ENCODE measurements at regions not wholly inside any gene's neighbourhood (a gene's known extent, or its start where the extent isn't known, plus 50 kb on each side); places are given as distances from the start of the nearest gene placed in this dataset.
"Not testable (repeated sequence)": the region's sequence is repeated elsewhere in the genome, so short reads cannot be mapped to it uniquely, and the experiment has no call there.

DNA sequence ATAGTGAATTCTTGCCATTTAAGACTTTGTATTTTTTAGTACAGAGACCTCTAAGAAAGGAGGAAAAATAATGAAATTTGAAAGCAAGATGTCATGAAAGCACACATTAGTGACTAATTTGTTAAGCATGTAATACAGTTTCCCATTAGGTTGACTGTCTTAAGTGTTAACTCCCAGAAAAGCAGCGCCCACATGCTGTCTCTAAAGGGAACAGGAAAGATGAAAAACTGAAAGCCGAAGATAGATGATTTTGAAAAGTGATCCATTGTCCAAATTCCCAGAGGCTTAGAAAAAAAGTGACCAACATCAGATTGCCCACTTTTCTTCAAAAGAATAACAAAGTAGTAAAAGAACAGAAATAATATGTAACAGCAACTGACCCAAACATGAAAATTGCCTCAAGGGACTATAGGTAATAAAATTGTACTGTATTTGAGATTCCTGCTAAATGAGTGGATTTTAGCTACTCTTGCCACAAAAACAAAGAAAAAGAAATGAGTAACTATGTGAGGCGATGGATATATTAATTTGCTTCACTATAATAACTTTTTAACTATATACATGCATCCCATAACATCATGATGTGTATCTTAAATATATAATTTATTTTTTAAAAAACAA is 83.2 kb upstream of the OGFRL1 start:
- no peak for DNase-seq

GRCh38 chr6:71206089-71206488 is 82.5 kb upstream of the OGFRL1 start:
- no peak for DNase-seq

DNA sequence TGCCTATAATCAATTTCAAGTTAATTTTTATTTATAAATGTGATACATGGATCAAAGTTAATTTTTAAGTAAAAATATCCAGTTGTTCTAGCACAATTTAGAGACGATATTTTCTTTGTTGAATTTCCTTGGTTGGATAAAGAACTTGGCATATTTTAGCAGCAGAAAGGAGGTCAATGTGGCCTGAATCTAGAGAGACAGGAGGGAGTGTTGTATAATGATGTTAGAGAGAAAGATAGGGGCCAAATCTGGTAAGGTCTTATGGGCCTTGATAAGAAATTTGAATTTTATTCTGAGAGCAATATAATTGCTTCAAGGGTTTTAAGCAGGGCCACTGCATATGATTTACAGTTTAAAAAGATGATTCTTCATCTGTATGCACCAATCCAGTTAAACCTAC is 79.4 kb upstream of the OGFRL1 start:
- DNase-seq, result no peak

GRCh38 chr6:71209626-71210025 is 79.0 kb upstream of the OGFRL1 start:
- DNase-seq, result no peak

GRCh38 chr6:71211799-71212198 is 76.8 kb upstream of the OGFRL1 start:
- DNase-seq, result no peak

DNA sequence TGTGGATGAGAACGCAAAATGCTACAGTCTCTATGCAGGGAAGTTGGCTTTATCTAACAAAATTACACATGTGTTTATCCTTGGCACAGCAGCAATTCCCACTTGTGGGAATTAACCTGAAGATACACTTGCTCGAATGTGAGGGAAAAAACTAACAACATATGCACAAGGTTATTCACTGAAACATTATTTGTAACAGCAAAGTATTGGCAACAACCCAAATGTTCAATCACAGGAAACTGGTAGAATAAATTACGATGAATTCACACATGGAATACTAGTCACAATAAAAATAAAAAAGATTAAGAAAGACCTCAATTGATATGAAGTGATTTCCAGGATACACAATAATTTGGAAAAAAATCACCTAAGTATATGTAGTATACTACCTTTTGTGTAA is 68.1 kb upstream of the OGFRL1 start:
- no peak for DNase-seq

DNA sequence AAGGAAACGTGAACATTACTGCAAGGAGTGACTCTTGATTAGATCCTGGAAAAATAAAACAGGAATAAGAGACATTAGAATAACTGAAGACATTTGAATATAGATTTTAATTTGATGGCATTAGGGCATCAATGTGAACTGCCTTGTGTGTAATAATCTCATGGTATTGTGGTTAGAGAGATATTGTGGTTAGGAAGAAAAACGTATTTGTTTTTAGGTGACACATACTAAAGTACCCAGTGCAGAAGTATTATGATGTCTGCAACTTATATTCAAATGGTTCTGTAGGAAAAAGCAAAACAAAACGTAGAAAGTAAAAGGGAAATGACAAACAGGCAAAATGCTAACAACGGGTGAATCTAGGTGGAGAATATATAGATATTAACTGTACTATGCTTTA is 65.9 kb upstream of the OGFRL1 start:
- DNase-seq, result no peak

GRCh38 chr6:71224011-71224410 is 64.6 kb upstream of the OGFRL1 start:
- DNase-seq, result no peak

DNA sequence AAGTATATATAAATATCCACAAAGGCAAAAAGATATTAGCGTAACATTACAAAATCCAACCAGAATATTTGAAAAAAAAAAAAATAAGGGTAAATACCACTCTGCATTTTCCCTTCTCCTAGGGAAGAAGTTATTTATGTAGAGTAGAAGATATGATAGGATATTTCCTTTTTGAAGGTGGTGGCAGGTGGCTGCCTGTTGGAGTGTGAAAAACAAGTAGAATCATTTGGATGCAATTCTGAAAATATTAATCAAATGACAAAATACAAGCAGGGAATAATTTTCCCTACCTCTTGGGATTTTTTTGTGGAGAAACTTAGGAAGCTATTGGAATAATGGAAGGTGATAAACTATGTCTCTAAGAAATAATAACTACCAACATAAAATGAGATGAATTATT is 62.5 kb upstream of the OGFRL1 start:
- DNase-seq, result no peak

- no peak for DNase-seq
Observed at GRCh38 chr6:71228461-71229041, 60.1 kb upstream of the OGFRL1 start.

GRCh38 chr6:71229477-71229876 is 59.1 kb upstream of the OGFRL1 start:
- no peak for DNase-seq

- not testable (repeated sequence) for DNase-seq
Observed at GRCh38 chr6:71232890-71233289, 55.7 kb upstream of the OGFRL1 start.

- DNase-seq, result no peak
Observed at GRCh38 chr6:71236926-71237434, 51.6 kb upstream of the OGFRL1 start.

DNA sequence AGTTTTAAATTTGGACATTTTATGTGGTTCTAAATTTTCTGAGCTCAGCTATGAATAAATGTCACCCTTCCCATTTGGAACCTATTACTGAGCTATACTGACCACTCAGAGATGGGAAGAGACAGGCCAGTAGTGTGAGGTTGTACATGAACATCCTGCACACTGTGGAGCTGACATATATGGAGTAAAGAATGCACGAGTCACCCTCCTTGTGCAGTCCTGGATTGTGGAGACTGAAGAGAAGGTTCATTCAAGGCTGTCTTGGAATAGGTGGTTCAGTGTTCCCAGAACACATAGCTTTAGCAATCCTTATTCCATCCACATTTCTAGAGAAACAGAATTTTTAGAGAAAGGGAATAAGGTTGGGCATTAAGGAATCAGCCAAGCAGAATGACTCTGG is 50.3 kb upstream of the OGFRL1 start:
- DNase-seq, result no peak

All from amniotic stem cell (primary cell).